ENCODE measurements at regions not wholly inside any gene's neighbourhood (a gene's known extent, or its start where the extent isn't known, plus 50 kb on each side); places are given as distances from the start of the nearest gene placed in this dataset.
A peak's percentile ranks its signal among the peaks of the same experiment; 100 is the strongest.

DNA sequence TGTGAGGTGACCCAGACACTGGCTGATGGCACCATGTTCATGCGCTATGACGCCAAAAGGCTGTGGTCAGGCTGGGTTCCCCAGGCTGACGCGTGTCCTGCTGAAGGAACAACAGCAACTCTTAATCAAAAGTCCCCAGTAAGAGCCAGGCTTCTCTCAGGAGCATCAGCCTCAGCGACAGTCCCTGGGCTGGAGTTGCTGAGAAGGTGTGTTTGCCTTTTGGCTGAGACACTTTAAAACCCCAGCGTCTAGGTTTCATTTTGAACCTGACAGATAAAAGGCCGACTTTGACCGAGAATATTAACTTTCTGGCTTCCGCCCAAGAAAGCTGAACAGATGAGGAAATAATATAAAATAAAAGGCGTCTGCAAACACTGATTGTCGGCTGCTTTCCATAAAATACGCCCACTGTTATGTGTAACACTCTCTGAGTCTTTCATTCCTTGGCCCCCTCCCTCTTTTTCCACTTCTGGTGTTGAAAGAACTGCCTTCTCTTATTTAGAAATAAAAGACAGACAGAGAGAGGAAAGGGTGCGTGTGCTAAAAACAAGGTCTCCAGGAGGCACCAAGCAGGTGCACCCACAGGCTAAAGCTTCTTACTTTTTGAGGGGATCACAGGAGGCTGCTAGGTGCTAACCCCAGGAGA, 373.6 kb downstream of the MID1IP1 start:
- H3K27ac ChIP-seq = peak overlapping the region; percentile 28
- no peaks in the 10 kb centered on the region for H3K27me3 ChIP-seq
- H3K36me3 ChIP-seq = no peaks in the 10 kb centered on the region
- H3K4me3 ChIP-seq = no peak overlapping the region
- H3K9me3 ChIP-seq (ENCODE audit: low read depth) = no peaks in the 10 kb centered on the region
- TF ChIP-seq, protein P1, sequence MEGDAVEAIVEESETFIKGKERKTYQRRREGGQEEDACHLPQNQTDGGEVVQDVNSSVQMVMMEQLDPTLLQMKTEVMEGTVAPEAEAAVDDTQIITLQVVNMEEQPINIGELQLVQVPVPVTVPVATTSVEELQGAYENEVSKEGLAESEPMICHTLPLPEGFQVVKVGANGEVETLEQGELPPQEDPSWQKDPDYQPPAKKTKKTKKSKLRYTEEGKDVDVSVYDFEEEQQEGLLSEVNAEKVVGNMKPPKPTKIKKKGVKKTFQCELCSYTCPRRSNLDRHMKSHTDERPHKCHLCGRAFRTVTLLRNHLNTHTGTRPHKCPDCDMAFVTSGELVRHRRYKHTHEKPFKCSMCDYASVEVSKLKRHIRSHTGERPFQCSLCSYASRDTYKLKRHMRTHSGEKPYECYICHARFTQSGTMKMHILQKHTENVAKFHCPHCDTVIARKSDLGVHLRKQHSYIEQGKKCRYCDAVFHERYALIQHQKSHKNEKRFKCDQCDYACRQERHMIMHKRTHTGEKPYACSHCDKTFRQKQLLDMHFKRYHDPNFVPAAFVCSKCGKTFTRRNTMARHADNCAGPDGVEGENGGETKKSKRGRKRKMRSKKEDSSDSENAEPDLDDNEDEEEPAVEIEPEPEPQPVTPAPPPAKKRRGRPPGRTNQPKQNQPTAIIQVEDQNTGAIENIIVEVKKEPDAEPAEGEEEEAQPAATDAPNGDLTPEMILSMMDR (IDR thresholded peaks at IDR 0.05; ENCODE audit: low read depth, low read length) = no peak
- H3K4me1 ChIP-seq (ENCODE audit: low read depth) = peaks cover 9% of the 10 kb centered on the region
- DNase-seq (ENCODE audit: low read depth in 1 of 2, low spot score in 1 of 2) = peak in 1 of 2 donors; percentile 34

DNA sequence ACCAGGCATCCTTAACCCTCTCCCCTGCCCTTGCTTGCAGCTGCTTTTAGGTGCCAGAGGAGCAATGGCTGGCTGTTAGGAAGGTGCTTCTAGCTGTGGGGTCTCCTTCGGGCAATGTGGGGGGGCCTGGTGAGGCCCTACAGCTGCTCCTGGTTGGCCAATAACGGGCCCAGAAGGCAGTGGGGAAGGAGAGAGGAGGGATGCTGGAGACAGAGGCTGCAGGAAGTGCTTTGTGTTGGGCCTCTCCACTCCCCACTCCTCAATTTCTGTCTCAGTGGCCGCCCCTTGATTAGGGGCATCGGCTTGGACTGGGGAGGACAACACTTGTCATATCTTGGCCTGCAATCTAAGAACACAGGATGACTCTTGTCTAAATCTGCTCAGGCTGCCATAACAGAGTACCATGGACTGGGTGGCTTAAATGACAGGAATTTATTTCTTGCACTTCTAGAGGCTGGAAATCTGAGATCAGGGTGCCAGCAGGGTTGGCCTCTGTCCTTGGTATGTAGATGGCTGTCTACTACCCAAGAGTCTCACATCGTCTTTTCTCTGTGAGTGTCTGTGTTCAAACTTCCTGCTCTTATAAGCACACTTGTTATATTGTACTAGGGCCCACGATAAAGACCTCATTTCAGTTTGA, 374.3 kb downstream of the MID1IP1 start:
- Histone ChIP-seq H3K27ac (no peak overlapping the region), H3K36me3 (no peaks in the 10 kb centered on the region), H3K4me3 (no peak overlapping the region), H3K27me3 (no peaks in the 10 kb centered on the region), H3K9me3 (ENCODE audit: low read depth) (no peaks in the 10 kb centered on the region), H3K4me1 (ENCODE audit: low read depth) (peaks cover 9% of the 10 kb centered on the region)
- no peak for DNase-seq (ENCODE audit: low read depth in 1 of 2, low spot score in 1 of 2)
- TF ChIP-seq, protein P1 (IDR thresholded peaks at IDR 0.05; ENCODE audit: low read depth, low read length) = no peak

GRCh38 chrX:39176105-39176504, 374.8 kb downstream of the MID1IP1 start:
- H3K36me3 ChIP-seq = no peaks in the 10 kb centered on the region
- peaks cover 9% of the 10 kb centered on the region for H3K4me1 ChIP-seq (ENCODE audit: low read depth)
- TF ChIP-seq, protein P1 (IDR thresholded peaks at IDR 0.05; ENCODE audit: low read depth, low read length) = no peak
- DNase-seq (ENCODE audit: low read depth in 1 of 2, low spot score in 1 of 2) = no peak
- no peak overlapping the region for H3K4me3 ChIP-seq
- no peak overlapping the region for H3K27ac ChIP-seq
- no peaks in the 10 kb centered on the region for H3K27me3 ChIP-seq
- no peaks in the 10 kb centered on the region for H3K9me3 ChIP-seq (ENCODE audit: low read depth)

GRCh38 chrX:39189431-39189830, 388.2 kb downstream of the MID1IP1 start:
- Histone ChIP-seq H3K9me3 (ENCODE audit: low read depth) (no peaks in the 10 kb centered on the region), H3K4me1 (ENCODE audit: low read depth) (no peaks in the 10 kb centered on the region), H3K36me3 (no peaks in the 10 kb centered on the region), H3K4me3 (no peak overlapping the region), H3K27ac (no peak overlapping the region), H3K27me3 (no peaks in the 10 kb centered on the region)
- TF ChIP-seq, protein P1 (IDR thresholded peaks at IDR 0.05; ENCODE audit: low read depth, low read length) = no peak
- no peak for DNase-seq (ENCODE audit: low read depth in 1 of 2, low spot score in 1 of 2)

DNA sequence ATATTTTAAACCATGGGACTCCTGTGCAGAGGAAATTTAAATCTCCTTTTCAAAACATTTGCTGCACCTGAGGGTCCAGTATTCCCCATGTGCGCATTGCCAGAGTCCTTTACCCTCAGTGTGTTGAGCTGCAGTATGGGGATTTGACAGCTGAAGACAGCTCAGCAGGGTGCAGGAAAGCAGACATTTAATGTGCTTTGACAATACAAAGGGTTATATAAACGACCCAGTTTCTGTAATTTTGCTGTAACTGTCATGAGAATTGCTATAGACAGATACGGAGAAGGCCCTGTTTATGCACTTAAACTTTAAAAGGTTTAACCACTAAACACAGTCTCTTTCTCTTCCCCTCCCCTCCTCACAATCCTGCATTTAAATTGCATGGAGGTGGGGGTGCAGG, 393.4 kb downstream of the MID1IP1 start:
- no peak overlapping the region for H3K27ac ChIP-seq
- H3K36me3 ChIP-seq = no peaks in the 10 kb centered on the region
- H3K4me3 ChIP-seq = no peak overlapping the region
- no peaks in the 10 kb centered on the region for H3K27me3 ChIP-seq
- TF ChIP-seq, protein P1 (IDR thresholded peaks at IDR 0.05; ENCODE audit: low read depth, low read length) = no peak
- H3K9me3 ChIP-seq (ENCODE audit: low read depth) = no peaks in the 10 kb centered on the region
- DNase-seq (ENCODE audit: low read depth in 1 of 2, low spot score in 1 of 2) = no peak
- peaks cover 18% of the 10 kb centered on the region for H3K4me1 ChIP-seq (ENCODE audit: low read depth)
